ENCODE measurements at regions not wholly inside any gene's neighbourhood (a gene's known extent, or its start where the extent isn't known, plus 50 kb on each side); places are given as distances from the start of the nearest gene placed in this dataset.

DNA sequence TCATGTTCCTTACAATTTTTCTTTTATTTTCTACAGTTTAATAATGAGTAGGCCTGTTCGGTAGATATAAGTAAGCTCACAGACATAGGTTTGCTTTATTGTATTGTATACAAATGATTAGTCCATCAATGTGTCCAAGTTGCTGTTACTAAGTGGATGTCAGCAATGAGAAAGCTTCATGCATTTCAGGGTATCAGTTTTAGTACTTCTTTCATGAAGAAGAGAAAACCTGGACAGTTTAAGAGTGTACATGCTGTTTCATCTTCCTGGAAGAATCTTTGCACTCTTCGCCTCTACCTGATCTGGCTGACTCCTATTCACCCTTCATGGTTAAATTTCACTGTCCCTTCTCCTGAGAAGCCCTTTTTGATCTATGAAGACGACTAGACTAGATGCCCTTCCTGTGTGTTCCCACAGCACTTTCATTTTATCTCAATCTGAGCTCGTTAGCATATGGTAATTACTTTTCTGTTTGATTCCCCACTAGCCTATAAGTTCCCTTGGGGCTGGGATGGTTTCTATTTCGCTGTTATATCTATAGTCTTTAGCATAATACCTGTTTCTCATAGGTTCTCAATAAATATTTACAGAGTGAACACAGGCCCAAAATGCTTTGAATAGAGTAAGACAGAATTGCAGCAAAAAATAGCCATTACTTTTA is 70.7 kb downstream of the CETN3 start:
- TF ChIP-seq EZH2 (IDR thresholded peaks at IDR 0.05; ENCODE audit: borderline replicate concordance, insufficient read depth, low read length, poor library complexity, severe bottlenecking) (no peak), MXI1 (conservative IDR thresholded peaks at IDR 0.05; ENCODE audit: poor library complexity, severe bottlenecking) (no peak)
- TF ChIP-seq, protein P1, sequence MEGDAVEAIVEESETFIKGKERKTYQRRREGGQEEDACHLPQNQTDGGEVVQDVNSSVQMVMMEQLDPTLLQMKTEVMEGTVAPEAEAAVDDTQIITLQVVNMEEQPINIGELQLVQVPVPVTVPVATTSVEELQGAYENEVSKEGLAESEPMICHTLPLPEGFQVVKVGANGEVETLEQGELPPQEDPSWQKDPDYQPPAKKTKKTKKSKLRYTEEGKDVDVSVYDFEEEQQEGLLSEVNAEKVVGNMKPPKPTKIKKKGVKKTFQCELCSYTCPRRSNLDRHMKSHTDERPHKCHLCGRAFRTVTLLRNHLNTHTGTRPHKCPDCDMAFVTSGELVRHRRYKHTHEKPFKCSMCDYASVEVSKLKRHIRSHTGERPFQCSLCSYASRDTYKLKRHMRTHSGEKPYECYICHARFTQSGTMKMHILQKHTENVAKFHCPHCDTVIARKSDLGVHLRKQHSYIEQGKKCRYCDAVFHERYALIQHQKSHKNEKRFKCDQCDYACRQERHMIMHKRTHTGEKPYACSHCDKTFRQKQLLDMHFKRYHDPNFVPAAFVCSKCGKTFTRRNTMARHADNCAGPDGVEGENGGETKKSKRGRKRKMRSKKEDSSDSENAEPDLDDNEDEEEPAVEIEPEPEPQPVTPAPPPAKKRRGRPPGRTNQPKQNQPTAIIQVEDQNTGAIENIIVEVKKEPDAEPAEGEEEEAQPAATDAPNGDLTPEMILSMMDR (IDR thresholded peaks at IDR 0.05; ENCODE audit: poor library complexity, severe bottlenecking): no peak

Measured in neural cell (in vitro differentiated cells).